ENCODE measurements at regions not wholly inside any gene's neighbourhood (a gene's known extent, or its start where the extent isn't known, plus 50 kb on each side); places are given as distances from the start of the nearest gene placed in this dataset.
"Not testable (repeated sequence)": the region's sequence is repeated elsewhere in the genome, so short reads cannot be mapped to it uniquely, and the experiment has no call there.

- no peak overlapping the region for H3K27ac ChIP-seq
- DNase-seq (ENCODE audit: low read depth, low spot score), result no peak
Observed at GRCh38 chr1:166682588-166682987, 156.7 kb upstream of the POGK start.

GRCh38 chr1:166684669-166685068 lies 154.6 kb upstream of the POGK start:
- H3K27ac ChIP-seq; DNase-seq (ENCODE audit: low read depth, low spot score): not testable (repeated sequence)

GRCh38 chr1:166685200-166685599 lies 154.1 kb upstream of the POGK start:
- H3K27ac ChIP-seq, result no peak overlapping the region
- DNase-seq (ENCODE audit: low read depth, low spot score), result no peak

GRCh38 chr1:166685891-166686290 lies 153.4 kb upstream of the POGK start:
- H3K27ac ChIP-seq; DNase-seq (ENCODE audit: low read depth, low spot score): not testable (repeated sequence)

GRCh38 chr1:166690596-166690995 lies 148.7 kb upstream of the POGK start:
- not testable (repeated sequence) for H3K27ac ChIP-seq; DNase-seq (ENCODE audit: low read depth, low spot score)

GRCh38 chr1:166691476-166691875 lies 147.8 kb upstream of the POGK start:
- no peak overlapping the region for H3K27ac ChIP-seq
- no peak for DNase-seq (ENCODE audit: low read depth, low spot score)

- DNase-seq (ENCODE audit: low read depth, low spot score), result no peak
Observed at GRCh38 chr1:166692346-166692745, 146.9 kb upstream of the POGK start.

GRCh38 chr1:166693158-166693557 lies 146.1 kb upstream of the POGK start:
- no peak for DNase-seq (ENCODE audit: low read depth, low spot score)
- H3K27ac ChIP-seq, result no peak overlapping the region

More at GRCh38 chr1:166692346-166692745, 146.9 kb upstream of the POGK start:
- H3K27ac ChIP-seq, result no peak overlapping the region

GRCh38 chr1:166693673-166694297 lies 145.5 kb upstream of the POGK start:
- DNase-seq (ENCODE audit: low read depth, low spot score), result no peak
- no peak overlapping the region for H3K27ac ChIP-seq

GRCh38 chr1:166695115-166695514 lies 144.2 kb upstream of the POGK start:
- no peak overlapping the region for H3K27ac ChIP-seq
- no peak for DNase-seq (ENCODE audit: low read depth, low spot score)

- not testable (repeated sequence) for DNase-seq (ENCODE audit: low read depth, low spot score); H3K27ac ChIP-seq
Observed at GRCh38 chr1:166695834-166696233, 143.4 kb upstream of the POGK start.

GRCh38 chr1:166698771-166699170 lies 140.5 kb upstream of the POGK start:
- DNase-seq (ENCODE audit: low read depth, low spot score), result no peak
- no peak overlapping the region for H3K27ac ChIP-seq

- no peak overlapping the region for H3K27ac ChIP-seq
- no peak for DNase-seq (ENCODE audit: low read depth, low spot score)
Observed at GRCh38 chr1:166699613-166700012, 139.7 kb upstream of the POGK start.

- no peak overlapping the region for H3K27ac ChIP-seq
- DNase-seq (ENCODE audit: low read depth, low spot score), result no peak
Observed at GRCh38 chr1:166700696-166701095, 138.6 kb upstream of the POGK start.

GRCh38 chr1:166701603-166702100 lies 137.6 kb upstream of the POGK start:
- H3K27ac ChIP-seq, result no peak overlapping the region
- no peak for DNase-seq (ENCODE audit: low read depth, low spot score)

GRCh38 chr1:166703141-166703540 lies 136.1 kb upstream of the POGK start:
- H3K27ac ChIP-seq, result no peak overlapping the region
- DNase-seq (ENCODE audit: low read depth, low spot score), result no peak

GRCh38 chr1:166703726-166704462 lies 135.4 kb upstream of the POGK start:
- no peak for DNase-seq (ENCODE audit: low read depth, low spot score)
- no peak overlapping the region for H3K27ac ChIP-seq

- DNase-seq (ENCODE audit: low read depth, low spot score), result no peak
- H3K27ac ChIP-seq, result no peak overlapping the region
Observed at GRCh38 chr1:166705376-166706289, 133.6 kb upstream of the POGK start.

- DNase-seq (ENCODE audit: low read depth, low spot score), result no peak
- H3K27ac ChIP-seq, result no peak overlapping the region
Observed at GRCh38 chr1:166716620-166717019, 122.7 kb upstream of the POGK start.

GRCh38 chr1:166721145-166721544 lies 118.1 kb upstream of the POGK start:
- H3K27ac ChIP-seq, result no peak overlapping the region
- no peak for DNase-seq (ENCODE audit: low read depth, low spot score)

All from epithelial cell of prostate (primary cell).